ENCODE measurements at regions not wholly inside any gene's neighbourhood (a gene's known extent, or its start where the extent isn't known, plus 50 kb on each side); places are given as distances from the start of the nearest gene placed in this dataset.

DNA sequence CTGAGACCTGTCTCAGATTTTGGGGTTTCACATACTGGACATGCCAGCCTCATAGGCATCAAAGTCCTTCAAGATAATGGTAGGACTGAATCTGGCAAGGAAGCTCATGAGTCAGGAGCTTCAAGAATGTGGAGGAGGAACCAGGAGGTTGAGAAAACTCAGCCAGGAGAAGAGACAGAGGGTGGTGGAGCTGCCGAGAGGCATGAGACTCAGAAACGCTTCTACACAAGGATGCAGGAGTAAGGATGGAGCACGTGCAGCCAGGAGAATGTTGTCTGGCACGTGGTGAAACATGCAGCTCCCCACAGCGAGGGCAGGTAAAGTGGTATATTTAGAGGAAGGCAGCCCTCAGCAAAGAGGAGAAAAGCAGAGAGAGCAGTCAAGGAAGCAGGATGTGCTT, 148.7 kb upstream of the ISX start:
- no peak for DNase-seq (ENCODE audit: low read depth, low spot score)
- H4K20me1 ChIP-seq (ENCODE audit: insufficient read depth), result no peaks in the 10 kb centered on the region
- no peaks in the 10 kb centered on the region for H3K36me3 ChIP-seq (ENCODE audit: control insufficient read depth in 1 of 2, insufficient read depth in 2 of 2, low read length in 2 of 2)
- no peak for ATAC-seq
- no peak overlapping the region for H3K9ac ChIP-seq (ENCODE audit: low read length)
- H3K9me3 ChIP-seq (ENCODE audit: control insufficient read depth in 1 of 2, insufficient read depth in 1 of 2, low read depth in 1 of 2, low read length in 2 of 2), result no peaks in the 10 kb centered on the region
- H3K79me2 ChIP-seq (ENCODE audit: insufficient read depth, low read length), result no peaks in the 10 kb centered on the region
- H3K4me3 ChIP-seq (replicated peaks in 1 of 2; ENCODE audit: low read depth in 1 of 2, low read length in 2 of 2), result no peak overlapping the region
- H3K4me2 ChIP-seq (ENCODE audit: low read length), result no peak overlapping the region
- H2AFZ ChIP-seq (ENCODE audit: low read depth, low read length, poor library complexity, severe bottlenecking), result no peak overlapping the region
- ChIA-PET CTCF (no interaction called here), RAD21 (ENCODE audit: low non-redundant PET in 1 of 2, low total read pairs in 2 of 2, uncharacterized antibody in 2 of 2, unreplicated experiment in 2 of 2) (no interaction called here), POLR2A (no interaction called here)
- BruUV-seq (replicated peaks), result no TSS peak
- no peak overlapping the region for H3K27ac ChIP-seq (ENCODE audit: low read depth, low read length)
- H3K9me2 ChIP-seq (ENCODE audit: insufficient read depth), result no peaks in the 10 kb centered on the region
- H3K4me1 ChIP-seq (ENCODE audit: control insufficient read depth in 1 of 2, insufficient read depth in 2 of 2, low read length in 2 of 2), result no peaks in the 10 kb centered on the region
- intact Hi-C loops (cut with micrococcal nuclease), result no loop called here
- peaks cover 7% of the 10 kb centered on the region; the same call in 1 of the 2 replicates for H3K27me3 ChIP-seq (ENCODE audit: insufficient read depth, low read length)
- TF ChIP-seq EGR1 (IDR thresholded peaks at IDR 0.05; ENCODE audit: low read depth) (no peak), YY1 (IDR thresholded peaks at IDR 0.05; ENCODE audit: extremely low read depth, insufficient replicate concordance, low read depth, low read length) (no peak), RAD21 (IDR thresholded peaks at IDR 0.05; ENCODE audit: low read depth) (no peak), ZFX (IDR thresholded peaks at IDR 0.05) (no peak), CBX3 (IDR thresholded peaks at IDR 0.05; ENCODE audit: low read depth) (no peak), FOSL1 (IDR thresholded peaks at IDR 0.05; ENCODE audit: low read depth) (no peak), POLR2AphosphoS5 (IDR thresholded peaks at IDR 0.05; ENCODE audit: low read depth, low read length) (no peak), CEBPB (IDR thresholded peaks at IDR 0.05; ENCODE audit: low read depth) (no peak), EZH2phosphoT487 (IDR thresholded peaks at IDR 0.05; ENCODE audit: borderline replicate concordance) (no peak), SP1 (IDR thresholded peaks at IDR 0.05; ENCODE audit: low read depth) (no peak), SIN3A (IDR thresholded peaks at IDR 0.05; ENCODE audit: low read depth) (no peak), POLR2A (IDR thresholded peaks at IDR 0.05; ENCODE audit: borderline replicate concordance, extremely low read depth, insufficient read depth, insufficient read length) (no peak), ZNF274 (IDR thresholded peaks at IDR 0.05; ENCODE audit: low read depth, low read length) (no peak), ELF1 (IDR thresholded peaks at IDR 0.05; ENCODE audit: borderline replicate concordance, low read depth) (no peak)
- TF ChIP-seq, protein P1, sequence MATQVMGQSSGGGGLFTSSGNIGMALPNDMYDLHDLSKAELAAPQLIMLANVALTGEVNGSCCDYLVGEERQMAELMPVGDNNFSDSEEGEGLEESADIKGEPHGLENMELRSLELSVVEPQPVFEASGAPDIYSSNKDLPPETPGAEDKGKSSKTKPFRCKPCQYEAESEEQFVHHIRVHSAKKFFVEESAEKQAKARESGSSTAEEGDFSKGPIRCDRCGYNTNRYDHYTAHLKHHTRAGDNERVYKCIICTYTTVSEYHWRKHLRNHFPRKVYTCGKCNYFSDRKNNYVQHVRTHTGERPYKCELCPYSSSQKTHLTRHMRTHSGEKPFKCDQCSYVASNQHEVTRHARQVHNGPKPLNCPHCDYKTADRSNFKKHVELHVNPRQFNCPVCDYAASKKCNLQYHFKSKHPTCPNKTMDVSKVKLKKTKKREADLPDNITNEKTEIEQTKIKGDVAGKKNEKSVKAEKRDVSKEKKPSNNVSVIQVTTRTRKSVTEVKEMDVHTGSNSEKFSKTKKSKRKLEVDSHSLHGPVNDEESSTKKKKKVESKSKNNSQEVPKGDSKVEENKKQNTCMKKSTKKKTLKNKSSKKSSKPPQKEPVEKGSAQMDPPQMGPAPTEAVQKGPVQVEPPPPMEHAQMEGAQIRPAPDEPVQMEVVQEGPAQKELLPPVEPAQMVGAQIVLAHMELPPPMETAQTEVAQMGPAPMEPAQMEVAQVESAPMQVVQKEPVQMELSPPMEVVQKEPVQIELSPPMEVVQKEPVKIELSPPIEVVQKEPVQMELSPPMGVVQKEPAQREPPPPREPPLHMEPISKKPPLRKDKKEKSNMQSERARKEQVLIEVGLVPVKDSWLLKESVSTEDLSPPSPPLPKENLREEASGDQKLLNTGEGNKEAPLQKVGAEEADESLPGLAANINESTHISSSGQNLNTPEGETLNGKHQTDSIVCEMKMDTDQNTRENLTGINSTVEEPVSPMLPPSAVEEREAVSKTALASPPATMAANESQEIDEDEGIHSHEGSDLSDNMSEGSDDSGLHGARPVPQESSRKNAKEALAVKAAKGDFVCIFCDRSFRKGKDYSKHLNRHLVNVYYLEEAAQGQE (IDR thresholded peaks at IDR 0.05; ENCODE audit: low read depth), result no peak
- TF ChIP-seq, protein P2, sequence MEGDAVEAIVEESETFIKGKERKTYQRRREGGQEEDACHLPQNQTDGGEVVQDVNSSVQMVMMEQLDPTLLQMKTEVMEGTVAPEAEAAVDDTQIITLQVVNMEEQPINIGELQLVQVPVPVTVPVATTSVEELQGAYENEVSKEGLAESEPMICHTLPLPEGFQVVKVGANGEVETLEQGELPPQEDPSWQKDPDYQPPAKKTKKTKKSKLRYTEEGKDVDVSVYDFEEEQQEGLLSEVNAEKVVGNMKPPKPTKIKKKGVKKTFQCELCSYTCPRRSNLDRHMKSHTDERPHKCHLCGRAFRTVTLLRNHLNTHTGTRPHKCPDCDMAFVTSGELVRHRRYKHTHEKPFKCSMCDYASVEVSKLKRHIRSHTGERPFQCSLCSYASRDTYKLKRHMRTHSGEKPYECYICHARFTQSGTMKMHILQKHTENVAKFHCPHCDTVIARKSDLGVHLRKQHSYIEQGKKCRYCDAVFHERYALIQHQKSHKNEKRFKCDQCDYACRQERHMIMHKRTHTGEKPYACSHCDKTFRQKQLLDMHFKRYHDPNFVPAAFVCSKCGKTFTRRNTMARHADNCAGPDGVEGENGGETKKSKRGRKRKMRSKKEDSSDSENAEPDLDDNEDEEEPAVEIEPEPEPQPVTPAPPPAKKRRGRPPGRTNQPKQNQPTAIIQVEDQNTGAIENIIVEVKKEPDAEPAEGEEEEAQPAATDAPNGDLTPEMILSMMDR (IDR thresholded peaks at IDR 0.05 in 2 of 3, conservative IDR thresholded peaks at IDR 0.05 in 1 of 3; ENCODE audit: borderline replicate concordance in 1 of 3, insufficient read depth in 1 of 3, low read depth in 2 of 3, low read length in 2 of 3), result no peak
- TF ChIP-seq, protein P3, sequence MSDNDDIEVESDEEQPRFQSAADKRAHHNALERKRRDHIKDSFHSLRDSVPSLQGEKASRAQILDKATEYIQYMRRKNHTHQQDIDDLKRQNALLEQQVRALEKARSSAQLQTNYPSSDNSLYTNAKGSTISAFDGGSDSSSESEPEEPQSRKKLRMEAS (IDR thresholded peaks at IDR 0.05), result no peak
